Stimulated activated CD4-positive, alpha-beta T cell treated with anti-CD3 and anti-CD28 coated beads, Interleukin-15, amount 100 ng/mL, for 24 hours (primary cell): ENCODE measurements at regions not wholly inside any gene's neighbourhood (a gene's known extent, or its start where the extent isn't known, plus 50 kb on each side); places are given as distances from the start of the nearest gene placed in this dataset.

Source experiments
- DNase-seq: peaks from one replicate; pipeline ENCODE4 v3.0.0-alpha.2; 2020

DNA sequence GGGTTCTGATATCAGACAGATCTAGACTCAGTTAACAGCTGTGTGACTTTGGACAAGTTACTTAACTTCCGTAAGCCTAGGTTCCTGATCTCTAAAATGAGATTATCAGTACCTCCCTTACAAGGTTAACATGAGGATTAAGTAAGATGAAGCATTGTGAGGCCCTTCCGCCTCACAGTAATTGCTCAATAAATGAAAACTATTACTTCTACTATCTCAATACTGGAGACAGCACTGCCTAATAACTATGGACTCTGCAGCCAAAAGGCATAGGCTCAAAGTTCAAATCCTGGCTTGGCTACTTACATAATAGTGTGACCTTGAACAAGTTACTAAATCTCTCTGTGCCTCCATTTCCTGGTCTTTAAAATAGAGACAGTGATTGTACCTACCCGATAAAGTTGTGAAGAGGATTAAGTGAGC is 82.0 kb upstream of the ATP11B start:
- DNase-seq, result no peak

DNA sequence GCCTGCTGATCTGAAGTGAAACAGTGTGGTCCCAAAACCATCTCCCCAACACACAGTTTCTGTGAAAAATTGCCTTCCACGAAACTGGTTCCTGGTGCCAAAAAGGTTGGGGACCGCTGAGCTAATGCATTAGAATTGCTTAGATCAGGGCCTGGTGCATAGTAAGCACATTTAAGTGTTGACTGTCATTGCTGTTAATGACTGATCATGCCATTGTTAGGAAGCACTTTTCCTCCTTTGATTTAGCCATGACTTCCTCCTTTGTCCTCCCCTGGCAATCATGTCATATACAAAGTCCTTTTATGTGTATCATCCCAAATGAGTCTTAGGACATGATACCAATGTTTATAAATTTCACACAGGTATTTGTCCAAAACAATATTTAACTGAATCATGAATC is 81.5 kb upstream of the ATP11B start:
- DNase-seq, result no peak

DNA sequence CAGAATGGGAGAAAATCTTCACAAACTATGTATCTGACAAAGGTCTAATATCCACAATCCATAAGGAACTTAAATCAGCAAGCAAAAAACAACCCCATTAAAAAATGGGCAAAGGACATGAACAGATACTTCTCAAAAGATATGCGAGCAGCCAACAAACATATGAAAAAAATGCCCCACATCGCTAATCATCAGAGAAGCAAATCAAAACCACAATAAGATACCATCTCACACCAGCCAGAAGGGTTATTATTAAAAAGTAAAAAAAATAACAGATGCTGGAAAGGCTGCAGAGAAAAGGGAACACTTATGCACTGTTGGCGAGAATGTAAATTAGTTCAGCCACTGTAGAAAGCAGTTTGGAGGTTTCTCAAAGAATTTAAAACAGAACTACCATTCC is 80.2 kb upstream of the ATP11B start:
- DNase-seq, result no peak

GRCh38 chr3:182713743-182714517 is 79.4 kb upstream of the ATP11B start:
- DNase-seq, result no peak

DNA sequence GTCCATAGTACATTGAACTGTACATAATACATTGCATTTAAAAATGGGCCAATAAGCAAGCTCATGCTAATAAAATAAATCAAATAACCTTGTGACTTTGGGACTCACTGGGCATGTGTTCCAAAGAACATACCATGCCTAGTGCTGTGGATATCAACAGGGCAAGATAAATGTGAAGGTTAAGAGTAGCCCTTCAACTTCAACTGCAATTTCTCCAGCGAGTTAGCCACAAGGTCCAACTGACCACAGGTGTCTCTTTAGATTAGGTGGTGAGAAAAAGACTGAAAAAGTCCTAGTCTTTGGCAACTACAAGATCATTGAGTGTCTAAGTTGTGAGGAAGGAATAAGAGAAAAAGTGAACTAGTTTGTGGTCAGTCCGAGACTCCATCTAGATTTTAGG is 78.3 kb upstream of the ATP11B start:
- no peak for DNase-seq

DNA sequence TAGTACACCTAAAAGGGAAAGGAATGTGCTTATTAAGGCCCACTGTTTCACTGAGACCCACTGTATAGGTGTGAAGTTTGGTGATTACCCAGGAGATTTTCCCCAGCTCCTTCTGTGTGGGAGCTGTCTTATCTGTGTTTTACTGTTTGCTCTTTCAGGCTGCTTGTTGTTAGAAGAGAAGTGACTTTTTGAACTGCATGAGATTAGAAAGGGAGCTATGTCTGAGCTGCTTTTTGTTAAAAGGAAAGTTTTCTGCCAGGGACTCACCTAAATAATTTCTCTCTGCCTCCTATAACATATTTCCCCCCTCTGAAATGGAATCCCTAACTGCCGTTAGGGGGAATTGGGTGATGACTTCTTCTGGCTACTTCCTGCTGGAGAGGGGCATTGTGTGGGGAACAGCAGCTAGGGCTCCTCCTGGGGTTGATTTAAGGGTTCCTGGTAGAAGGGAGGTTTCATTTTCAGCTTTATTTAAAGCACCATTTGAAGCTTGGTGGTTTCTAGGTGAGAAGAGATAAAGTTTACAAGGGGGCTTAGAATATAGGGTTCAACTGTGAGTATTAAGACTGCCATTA is 77.1 kb upstream of the ATP11B start:
- no peak for DNase-seq

- no peak for DNase-seq
Observed at GRCh38 chr3:182717216-182717615, 76.1 kb upstream of the ATP11B start.

DNA sequence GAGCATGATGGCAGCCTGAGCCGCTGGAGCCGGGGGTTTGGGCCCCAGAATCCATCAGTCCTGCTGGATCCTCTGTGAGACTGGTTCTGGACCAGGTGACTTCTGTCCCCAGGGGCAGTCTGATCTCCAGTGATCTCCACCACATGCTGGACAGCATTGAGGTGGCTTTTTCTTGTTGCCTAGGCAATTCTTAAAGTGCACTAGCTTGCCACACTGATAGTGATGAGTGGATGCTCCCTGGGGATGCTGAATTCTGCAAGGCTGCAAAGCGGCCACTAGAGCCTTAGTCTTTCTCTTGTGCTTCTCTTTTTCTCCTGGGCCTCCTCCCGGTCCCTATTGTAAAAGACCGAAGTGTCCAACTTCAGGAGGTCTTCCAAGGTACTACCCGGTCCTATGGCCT is 70.4 kb upstream of the ATP11B start:
- no peak for DNase-seq

- DNase-seq, result no peak
Observed at GRCh38 chr3:182723596-182723995, 69.7 kb upstream of the ATP11B start.

GRCh38 chr3:182725372-182726251 is 67.7 kb upstream of the ATP11B start:
- no peak for DNase-seq

- no peak for DNase-seq
Observed at GRCh38 chr3:182726258-182727142, 66.8 kb upstream of the ATP11B start.

DNA sequence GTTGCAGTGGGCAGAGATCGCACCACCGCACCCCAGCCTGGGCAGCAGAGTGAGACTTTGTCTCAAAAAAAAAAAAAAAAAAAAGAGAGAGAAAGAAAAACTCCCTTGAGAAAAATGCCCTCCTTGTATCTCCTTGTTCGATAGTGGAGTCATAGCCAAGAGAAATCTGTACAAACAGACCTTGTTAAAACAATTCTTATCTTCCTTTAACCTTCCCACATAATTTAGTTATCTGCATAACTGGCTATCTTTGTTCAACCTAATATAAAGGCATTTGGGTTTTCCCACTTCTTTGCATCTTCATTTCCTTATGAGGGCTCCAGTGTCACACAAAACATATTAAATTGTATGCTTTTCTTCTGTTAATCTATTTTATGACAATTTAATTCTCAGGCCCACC is 65.1 kb upstream of the ATP11B start:
- no peak for DNase-seq

GRCh38 chr3:182729903-182730674 is 63.2 kb upstream of the ATP11B start:
- DNase-seq, result no peak

DNA sequence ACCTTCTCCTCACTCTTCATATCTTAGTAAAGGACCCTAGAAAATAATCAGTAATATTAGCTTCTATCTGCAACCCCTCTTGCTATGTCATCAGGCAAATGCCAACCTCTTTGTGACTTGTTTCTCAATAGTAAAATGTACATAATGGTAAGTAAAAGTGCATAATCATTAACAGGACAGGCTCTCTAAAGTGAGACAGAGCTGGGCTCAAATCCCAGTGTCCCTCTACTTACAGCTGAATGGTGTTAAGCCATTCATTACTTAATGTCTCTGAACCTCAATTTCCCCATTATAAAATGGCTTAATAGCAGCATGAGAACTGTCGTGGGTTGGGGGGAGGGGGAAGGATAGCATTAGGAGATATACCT is 62.6 kb upstream of the ATP11B start:
- DNase-seq, result no peak

- DNase-seq, result no peak
Observed at GRCh38 chr3:182731764-182732163, 61.5 kb upstream of the ATP11B start.

DNA sequence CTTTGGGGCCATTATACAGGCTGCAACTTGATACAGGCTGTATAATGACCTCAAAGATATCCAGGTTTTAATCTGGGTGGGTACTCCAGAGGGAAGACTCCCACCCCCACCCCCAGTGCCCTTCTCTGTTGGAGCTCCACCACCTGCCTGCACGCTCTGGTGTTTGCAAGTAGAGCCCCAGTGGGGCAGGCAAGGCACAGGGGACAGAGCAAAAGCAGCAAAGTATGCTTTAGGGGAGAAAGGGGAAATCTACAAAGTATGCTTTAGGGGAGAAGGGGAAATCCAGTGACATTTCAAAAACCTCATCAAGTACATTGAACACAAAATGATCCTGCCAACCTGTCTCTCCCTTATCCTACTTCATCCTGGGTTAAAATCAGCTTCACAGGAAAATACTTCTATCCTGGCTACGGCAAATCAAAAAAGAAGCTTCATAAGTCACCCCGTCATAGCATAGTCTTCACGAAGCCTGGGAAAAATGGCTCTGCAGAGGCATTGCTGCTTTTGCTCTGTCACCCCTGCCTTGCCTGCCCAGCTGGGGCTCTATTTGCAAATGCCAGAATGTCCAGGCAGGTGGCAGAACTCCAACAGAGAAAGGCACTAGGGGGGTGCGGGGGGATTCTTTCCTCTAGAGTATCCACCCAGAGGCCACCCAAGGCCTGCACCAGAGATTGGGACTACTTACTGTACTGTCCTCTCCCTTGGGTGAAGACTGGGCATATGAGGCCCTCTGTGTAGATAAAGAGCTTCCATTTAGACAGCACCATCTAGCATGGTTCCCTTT is 60.9 kb upstream of the ATP11B start:
- no peak for DNase-seq

DNA sequence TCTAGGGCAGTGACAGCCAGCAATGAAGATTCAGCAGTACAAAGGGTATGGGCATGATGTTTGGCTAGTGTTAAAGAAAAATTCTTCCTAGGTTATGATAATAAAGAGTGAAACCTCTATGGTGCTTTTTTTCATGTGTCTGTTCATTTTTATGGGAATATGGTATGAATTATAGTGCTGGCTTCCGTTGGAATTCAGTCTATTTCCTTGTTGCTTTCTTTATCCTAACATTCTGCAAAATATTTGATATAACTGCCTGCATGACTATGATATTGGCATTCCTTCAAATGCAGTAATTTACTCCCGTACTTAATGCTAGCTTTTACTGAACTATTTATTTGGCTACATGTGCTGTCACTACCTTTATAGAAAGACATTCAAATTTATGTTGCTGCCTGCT is 57.6 kb upstream of the ATP11B start:
- no peak for DNase-seq

- no peak for DNase-seq
Observed at GRCh38 chr3:182737825-182738224, 55.5 kb upstream of the ATP11B start.

- DNase-seq, result no peak
Observed at GRCh38 chr3:182738583-182739411, 54.5 kb upstream of the ATP11B start.

- no peak for DNase-seq
Observed at GRCh38 chr3:182739619-182740018, 53.7 kb upstream of the ATP11B start.
